WTC11 (cell line): ENCODE measurements at regions not wholly inside any gene's neighbourhood (a gene's known extent, or its start where the extent isn't known, plus 50 kb on each side); places are given as distances from the start of the nearest gene placed in this dataset.
"Not testable (repeated sequence)": the region's sequence is repeated elsewhere in the genome, so short reads cannot be mapped to it uniquely, and the experiment has no call there.

Source experiments
- ATAC-seq: fragments of 200-7000 bp; cut with Tn5 transposase; 2 replicates; pipeline ENCODE4 v1.10.0; 2021; ENCODE audit warnings: mild to moderate bottlenecking, moderate library complexity
- CTCF ChIA-PET: fragments of 300-600 bp; sonication (Branson Sonifier 250); formaldehyde crosslinking; loops from one replicate; lab custom pipeline; 2021; ENCODE audit warnings: antibody characterized with exemption; lab: Charles Lee
- POLR2A ChIA-PET: fragments of 350-600 bp; sonication (Branson Sonifier 250); formaldehyde crosslinking; loops from one replicate; lab custom pipeline; 2021; ENCODE audit warnings: antibody characterized with exemption; lab: Charles Lee
- DNase-seq: peaks from one replicate; pipeline ENCODE4 v3.0.0; 2021; ENCODE audit warnings: low spot score
- H3K27ac Mint-ChIP-seq: 2 replicates; pipeline ENCODE4 v1.8.0; 2021; ENCODE audit warnings: mixed read lengths
- H3K27me3 Mint-ChIP-seq: 2 replicates; pipeline ENCODE4 v1.8.0; 2021; ENCODE audit warnings: low read depth, mild to moderate bottlenecking, moderate library complexity, mixed read lengths
- H3K36me3 Mint-ChIP-seq: 2 replicates; pipeline ENCODE4 v1.8.0; 2021; ENCODE audit warnings: mixed read lengths
- H3K4me1 Mint-ChIP-seq: 2 replicates; pipeline ENCODE4 v1.8.0; 2022; ENCODE audit warnings: mixed read lengths
- H3K4me3 Mint-ChIP-seq: 2 replicates; pipeline ENCODE4 v1.8.0; 2021; ENCODE audit warnings: mild to moderate bottlenecking, moderate library complexity, mixed read lengths
- H3K9me3 Mint-ChIP-seq: 2 replicates; pipeline ENCODE4 v1.8.0; 2021; ENCODE audit warnings: mixed read lengths
- CBFB ChIP-seq: sonication (generic); formaldehyde crosslinking; IDR thresholded peaks from 2 replicates; pipeline ENCODE4 v1.8.1; 2022; ENCODE audit warnings: mild to moderate bottlenecking, low read depth, missing genetic modification reagents
- CTCF ChIP-seq: fragments of 200-600 bp; IDR thresholded peaks from 2 replicates; pipeline ENCODE4 v1.8.0; 2022; ENCODE audit warnings: antibody characterized with exemption
- E2F4 ChIP-seq: sonication (generic); formaldehyde crosslinking; IDR thresholded peaks from 2 replicates; pipeline ENCODE4 v1.8.1; 2022; ENCODE audit warnings: low read depth, mild to moderate bottlenecking, moderate library complexity, missing genetic modification reagents, borderline replicate concordance
- E2F5 ChIP-seq: sonication (generic); formaldehyde crosslinking; IDR thresholded peaks from 2 replicates; pipeline ENCODE4 v1.8.1; 2022; ENCODE audit warnings: mild to moderate bottlenecking, moderate library complexity, missing genetic modification reagents
- FOXP1 ChIP-seq: sonication (generic); formaldehyde crosslinking; IDR thresholded peaks from 2 replicates; pipeline ENCODE4 v1.8.0; 2022; ENCODE audit warnings: missing genetic modification reagents, mild to moderate bottlenecking, moderate library complexity, borderline replicate concordance
- GABPB1 ChIP-seq: sonication (generic); formaldehyde crosslinking; IDR thresholded peaks from 2 replicates; pipeline ENCODE4 v1.8.1; 2023; ENCODE audit warnings: mild to moderate bottlenecking, missing genetic modification reagents
- GTF2I ChIP-seq: fragments of 250-450 bp; sonication (Bioruptor Pico); conservative IDR thresholded peaks from 2 replicates; pipeline ENCODE4 v1.4.0; 2021; ENCODE audit warnings: mild to moderate bottlenecking
- JUN ChIP-seq: sonication (generic); formaldehyde crosslinking; IDR thresholded peaks from 2 replicates; pipeline ENCODE4 v1.8.0; 2023; ENCODE audit warnings: mild to moderate bottlenecking, missing genetic modification reagents
- NFATC4 ChIP-seq: fragments of 250-450 bp; sonication (Bioruptor Pico); IDR thresholded peaks from 2 replicates; pipeline ENCODE4 v1.9.0; 2021; ENCODE audit warnings: mild to moderate bottlenecking
- NFYB ChIP-seq: sonication (generic); formaldehyde crosslinking; conservative IDR thresholded peaks from 2 replicates; pipeline ENCODE4 v1.8.0; 2022; ENCODE audit warnings: low read depth, missing genetic modification reagents
- NR3C1 ChIP-seq: sonication (generic); formaldehyde crosslinking; conservative IDR thresholded peaks from 2 replicates; pipeline ENCODE4 v1.8.1; 2023; ENCODE audit warnings: low read depth, mild to moderate bottlenecking, missing genetic modification reagents
- OVOL2 ChIP-seq: fragments of 250-450 bp; sonication (Bioruptor Pico); IDR thresholded peaks from 2 replicates; pipeline ENCODE4 v1.9.0; 2021; ENCODE audit warnings: mild to moderate bottlenecking, borderline replicate concordance
- PRRX2 ChIP-seq: fragments of 250-450 bp; sonication (Bioruptor Pico); IDR thresholded peaks from 2 replicates; pipeline ENCODE4 v1.8.0; 2021; ENCODE audit warnings: mild to moderate bottlenecking
- SMAD3 ChIP-seq: sonication (generic); formaldehyde crosslinking; IDR thresholded peaks from 2 replicates; pipeline ENCODE4 v1.8.0; 2022; ENCODE audit warnings: missing genetic modification reagents, mild to moderate bottlenecking, borderline replicate concordance
- ZBTB21 ChIP-seq: sonication (generic); formaldehyde crosslinking; IDR thresholded peaks from 2 replicates; pipeline ENCODE4 v1.8.1; 2023; ENCODE audit warnings: mild to moderate bottlenecking, missing genetic modification reagents, borderline replicate concordance
- ZNF219 ChIP-seq: sonication (generic); formaldehyde crosslinking; IDR thresholded peaks from 2 replicates; pipeline ENCODE4 v1.8.0; 2023; ENCODE audit warnings: missing genetic modification reagents, mild to moderate bottlenecking, borderline replicate concordance
- ZNF232 ChIP-seq: sonication (generic); formaldehyde crosslinking; IDR thresholded peaks from 2 replicates; pipeline ENCODE4 v1.8.0; 2022; ENCODE audit warnings: mild to moderate bottlenecking, missing genetic modification reagents
- ZNF263 ChIP-seq: sonication (generic); formaldehyde crosslinking; IDR thresholded peaks from 2 replicates; pipeline ENCODE4 v1.8.1; 2022; ENCODE audit warnings: low read depth, mild to moderate bottlenecking, moderate library complexity, missing genetic modification reagents
- ZNF416 ChIP-seq: fragments of 250-450 bp; sonication (Bioruptor Pico); IDR thresholded peaks from 2 replicates; pipeline ENCODE4 v1.9.0; 2021; ENCODE audit warnings: mild to moderate bottlenecking, inconsistent platforms
- ZNF425 ChIP-seq: fragments of 250-450 bp; sonication (Bioruptor Pico); conservative IDR thresholded peaks from 2 replicates; pipeline ENCODE4 v1.9.0; 2021; ENCODE audit warnings: mild to moderate bottlenecking
- TF ChIP-seq, protein P1 (sequence below): sonication (generic); formaldehyde crosslinking; IDR thresholded peaks from 2 replicates; pipeline ENCODE4 v1.8.0; 2022; ENCODE audit warnings: mild to moderate bottlenecking, missing genetic modification reagents

GRCh38 chr4:4651811-4652755, 110.2 kb upstream of the STX18 start:
- POLR2A ChIA-PET, result no interaction called here
- H3K27ac Mint-ChIP-seq, result peak overlapping the region; percentile 70; the same call in 1 of the 2 replicates
- H3K4me1 Mint-ChIP-seq, result peaks cover 11% of the 10 kb centered on the region
- ATAC-seq, result peak; percentile 88
- H3K27me3 Mint-ChIP-seq, result no peaks in the 10 kb centered on the region
- H3K9me3 Mint-ChIP-seq, result no peaks in the 10 kb centered on the region
- peaks cover 4% of the 10 kb centered on the region; the same call in 1 of the 2 replicates for H3K36me3 Mint-ChIP-seq
- CTCF ChIA-PET, result interaction anchor here (0.5 to 1.3 kb wide), 7 partner anchors 11 to 86 kb away, joined by 3 to 7 read pairs (median 3); no protein-coding TSS in a partner anchor
- no peak for TF ChIP-seq ZNF263 (CRISPR knock-in tag)
- no peak for TF ChIP-seq NR3C1 (CRISPR knock-in tag)
- peak; percentile 58 for TF ChIP-seq NFYB
- no peak overlapping the region for H3K4me3 Mint-ChIP-seq
- peak; percentile 43 for DNase-seq

DNA sequence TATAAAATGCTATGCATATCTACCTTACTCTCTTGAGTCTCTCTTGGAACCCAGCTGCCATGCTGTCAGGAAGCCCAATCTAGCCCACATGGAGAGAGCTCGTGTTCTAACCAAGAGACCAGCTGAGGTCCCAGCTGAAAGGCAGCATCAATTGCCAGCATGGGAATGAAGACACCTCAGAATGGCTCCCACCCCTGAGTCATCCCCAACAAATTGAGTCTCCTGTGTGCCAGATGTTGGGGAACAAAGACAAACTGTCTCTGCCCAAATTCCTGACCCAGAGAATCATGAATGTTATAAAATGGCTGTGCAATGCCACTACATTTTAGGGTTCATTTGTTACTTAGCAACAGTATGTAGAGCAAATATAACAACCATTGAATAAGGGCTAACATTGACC, 105.2 kb upstream of the STX18 start:
- Mint-ChIP-seq H3K4me1 (peaks cover 25% of the 10 kb centered on the region), H3K4me3 (no peak overlapping the region), H3K9me3 (no peaks in the 10 kb centered on the region), H3K27ac (no peak overlapping the region; the same call in 1 of the 2 replicates), H3K27me3 (peaks cover 5% of the 10 kb centered on the region; the same call in 1 of the 2 replicates), H3K36me3 (no peaks in the 10 kb centered on the region)
- ChIA-PET POLR2A (no interaction called here), CTCF (interaction anchor here (1.6 kb wide), 1 partner anchor 22 kb away, joined by 4 read pairs; no protein-coding TSS in a partner anchor)
- TF ChIP-seq FOXP1 (CRISPR knock-in tag), result no peak
- TF ChIP-seq ZNF425 (CRISPR knock-in tag), result no peak
- TF ChIP-seq JUN (CRISPR knock-in tag), result no peak
- TF ChIP-seq ZBTB21 (CRISPR knock-in tag), result no peak
- TF ChIP-seq OVOL2 (CRISPR knock-in tag), result no peak
- DNase-seq (no peak), ATAC-seq (no peak)

DNA sequence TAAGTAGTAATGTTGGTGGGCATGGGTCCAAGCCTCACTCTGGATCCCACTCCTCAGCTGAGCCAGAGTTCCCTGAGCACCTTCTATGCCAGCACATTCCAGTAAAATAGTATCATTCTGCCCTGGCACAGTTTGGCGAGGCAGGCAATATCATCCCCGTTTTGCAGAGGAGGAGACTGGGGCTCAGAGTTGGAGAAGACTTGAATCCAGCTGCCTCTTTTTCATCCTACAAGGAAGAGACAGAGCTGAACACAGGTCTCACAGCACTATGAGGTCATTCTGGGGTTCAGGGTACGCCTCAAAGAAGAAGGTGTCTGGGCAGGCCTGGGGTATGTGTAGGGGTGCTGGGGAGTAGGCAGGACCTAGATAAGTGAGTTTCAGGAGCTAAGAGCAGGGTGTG, 103.9 kb upstream of the STX18 start:
- H3K4me1 Mint-ChIP-seq, result peaks cover 32% of the 10 kb centered on the region
- TF ChIP-seq JUN (CRISPR knock-in tag) (no peak), SMAD3 (no peak), CTCF (no peak), ZNF416 (CRISPR knock-in tag) (no peak), ZNF219 (CRISPR knock-in tag) (no peak), E2F4 (CRISPR knock-in tag) (no peak), GABPB1 (CRISPR knock-in tag) (no peak), NFATC4 (CRISPR knock-in tag) (no peak), ZNF232 (CRISPR knock-in tag) (no peak), PRRX2 (no peak), CBFB (CRISPR knock-in tag) (no peak), E2F5 (CRISPR knock-in tag) (no peak), ZNF263 (CRISPR knock-in tag) (no peak), GTF2I (no peak)
- TF ChIP-seq, protein P1, sequence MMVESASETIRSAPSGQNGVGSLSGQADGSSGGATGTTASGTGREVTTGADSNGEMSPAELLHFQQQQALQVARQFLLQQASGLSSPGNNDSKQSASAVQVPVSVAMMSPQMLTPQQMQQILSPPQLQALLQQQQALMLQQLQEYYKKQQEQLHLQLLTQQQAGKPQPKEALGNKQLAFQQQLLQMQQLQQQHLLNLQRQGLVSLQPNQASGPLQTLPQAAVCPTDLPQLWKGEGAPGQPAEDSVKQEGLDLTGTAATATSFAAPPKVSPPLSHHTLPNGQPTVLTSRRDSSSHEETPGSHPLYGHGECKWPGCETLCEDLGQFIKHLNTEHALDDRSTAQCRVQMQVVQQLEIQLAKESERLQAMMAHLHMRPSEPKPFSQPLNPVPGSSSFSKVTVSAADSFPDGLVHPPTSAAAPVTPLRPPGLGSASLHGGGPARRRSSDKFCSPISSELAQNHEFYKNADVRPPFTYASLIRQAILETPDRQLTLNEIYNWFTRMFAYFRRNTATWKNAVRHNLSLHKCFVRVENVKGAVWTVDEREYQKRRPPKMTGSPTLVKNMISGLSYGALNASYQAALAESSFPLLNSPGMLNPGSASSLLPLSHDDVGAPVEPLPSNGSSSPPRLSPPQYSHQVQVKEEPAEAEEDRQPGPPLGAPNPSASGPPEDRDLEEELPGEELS (CRISPR knock-in tag), result no peak
- DNase-seq, result no peak
- no peak overlapping the region for H3K4me3 Mint-ChIP-seq
- H3K9me3 Mint-ChIP-seq, result no peaks in the 10 kb centered on the region
- ChIA-PET POLR2A (no interaction called here), CTCF (interaction anchor here (0.8 to 1.6 kb wide), 2 partner anchors 24 to 70 kb away, joined by 3 to 4 read pairs; no protein-coding TSS in a partner anchor)
- H3K27ac Mint-ChIP-seq, result peak overlapping the region; percentile 19; the same call in 1 of the 2 replicates
- no peaks in the 10 kb centered on the region for H3K36me3 Mint-ChIP-seq
- peaks cover 5% of the 10 kb centered on the region; the same call in 1 of the 2 replicates for H3K27me3 Mint-ChIP-seq
- no peak for ATAC-seq

- DNase-seq, H3K27me3 Mint-ChIP-seq, H3K9me3 Mint-ChIP-seq, ATAC-seq, H3K4me3 Mint-ChIP-seq, H3K36me3 Mint-ChIP-seq, POLR2A ChIA-PET, H3K27ac Mint-ChIP-seq: not testable (repeated sequence)
- peaks cover 42% of the 10 kb centered on the region for H3K4me1 Mint-ChIP-seq
- CTCF ChIA-PET, result interaction anchor here (0.6 kb wide), 1 partner anchor 228 kb away, joined by 3 read pairs; no protein-coding TSS in a partner anchor
Observed at GRCh38 chr4:4644277-4644676, 102.4 kb upstream of the STX18 start.
